Stimulated activated CD8-positive, alpha-beta memory T cell treated with anti-CD3 and anti-CD28 coated beads, Interleukin-12 subunit alpha, Interleukin-12 subunit beta, amount 100 ng/mL, for 24 hours (primary cell): ENCODE measurements at regions not wholly inside any gene's neighbourhood (a gene's known extent, or its start where the extent isn't known, plus 50 kb on each side); places are given as distances from the start of the nearest gene placed in this dataset.

Experiments
- DNase-seq: peaks from one replicate; pipeline ENCODE4 v3.0.0-alpha.2; 2020; ENCODE audit errors: extremely low read depth

GRCh38 chr7:21361413-21362125, 66.3 kb upstream of the SP4 start:
- no peak for DNase-seq

- DNase-seq, result no peak
Observed at GRCh38 chr7:21364801-21365271, 63.0 kb upstream of the SP4 start.

GRCh38 chr7:21365866-21366624, 61.8 kb upstream of the SP4 start:
- DNase-seq, result no peak

GRCh38 chr7:21367081-21367480, 60.8 kb upstream of the SP4 start:
- no peak for DNase-seq

GRCh38 chr7:21367537-21367936, 60.3 kb upstream of the SP4 start:
- no peak for DNase-seq

- DNase-seq, result no peak
Observed at GRCh38 chr7:21368317-21368716, 59.6 kb upstream of the SP4 start.

GRCh38 chr7:21370283-21370982, 57.5 kb upstream of the SP4 start:
- no peak for DNase-seq

- no peak for DNase-seq
Observed at GRCh38 chr7:21371360-21371759, 56.5 kb upstream of the SP4 start.

GRCh38 chr7:21373031-21373430, 54.9 kb upstream of the SP4 start:
- DNase-seq, result no peak

GRCh38 chr7:21374134-21374533, 53.7 kb upstream of the SP4 start:
- DNase-seq, result no peak

GRCh38 chr7:21377545-21377944, 50.3 kb upstream of the SP4 start:
- no peak for DNase-seq
